Stimulated activated CD8-positive, alpha-beta memory T cell treated with anti-CD3 and anti-CD28 coated beads, Interleukin-12 subunit alpha, Interleukin-12 subunit beta, amount 100 ng/mL, for 1 hour (primary cell): ENCODE measurements at regions not wholly inside any gene's neighbourhood (a gene's known extent, or its start where the extent isn't known, plus 50 kb on each side); places are given as distances from the start of the nearest gene placed in this dataset.

Experiments used
- DNase-seq: peaks from one replicate; pipeline ENCODE4 v3.0.0-alpha.2; 2020; ENCODE audit warnings: low read depth

GRCh38 chr13:73616861-73617260 lies 517.3 kb downstream of the KLF12 start:
- DNase-seq: no peak

GRCh38 chr13:73610799-73611592 lies 523.2 kb downstream of the KLF12 start:
- DNase-seq: no peak

- DNase-seq: no peak
Observed at GRCh38 chr13:73608711-73609485, 525.3 kb downstream of the KLF12 start.

GRCh38 chr13:73608157-73608516 lies 526.1 kb downstream of the KLF12 start:
- no peak for DNase-seq

- no peak for DNase-seq
Observed at GRCh38 chr13:73607489-73608156, 526.6 kb downstream of the KLF12 start.

- DNase-seq: no peak
Observed at GRCh38 chr13:73603646-73604045, 530.6 kb downstream of the KLF12 start.

- no peak for DNase-seq
Observed at GRCh38 chr13:73602295-73602694, 531.9 kb downstream of the KLF12 start.

- no peak for DNase-seq
Observed at GRCh38 chr13:73601708-73602107, 532.5 kb downstream of the KLF12 start.

GRCh38 chr13:73599232-73600128 lies 534.7 kb downstream of the KLF12 start:
- DNase-seq: no peak

- no peak for DNase-seq
Observed at GRCh38 chr13:73598020-73598712, 536.0 kb downstream of the KLF12 start.

- no peak for DNase-seq
Observed at GRCh38 chr13:73596382-73596781, 537.6 kb downstream of the KLF5 start.

- no peak for DNase-seq
Observed at GRCh38 chr13:73593199-73593765, 534.5 kb downstream of the KLF5 start.

GRCh38 chr13:73591861-73592260 lies 533.1 kb downstream of the KLF5 start:
- no peak for DNase-seq

GRCh38 chr13:73590795-73591194 lies 532.0 kb downstream of the KLF5 start:
- DNase-seq: no peak

GRCh38 chr13:73585236-73585635 lies 526.4 kb downstream of the KLF5 start:
- no peak for DNase-seq

- no peak for DNase-seq
Observed at GRCh38 chr13:73583331-73583730, 524.5 kb downstream of the KLF5 start.

GRCh38 chr13:73580513-73581267 lies 521.9 kb downstream of the KLF5 start:
- DNase-seq: no peak

- no peak for DNase-seq
Observed at GRCh38 chr13:73579574-73580274, 520.9 kb downstream of the KLF5 start.

- no peak for DNase-seq
Observed at GRCh38 chr13:73578251-73578875, 519.6 kb downstream of the KLF5 start.
